ENCODE measurements at regions not wholly inside any gene's neighbourhood (a gene's known extent, or its start where the extent isn't known, plus 50 kb on each side); places are given as distances from the start of the nearest gene placed in this dataset.

DNA sequence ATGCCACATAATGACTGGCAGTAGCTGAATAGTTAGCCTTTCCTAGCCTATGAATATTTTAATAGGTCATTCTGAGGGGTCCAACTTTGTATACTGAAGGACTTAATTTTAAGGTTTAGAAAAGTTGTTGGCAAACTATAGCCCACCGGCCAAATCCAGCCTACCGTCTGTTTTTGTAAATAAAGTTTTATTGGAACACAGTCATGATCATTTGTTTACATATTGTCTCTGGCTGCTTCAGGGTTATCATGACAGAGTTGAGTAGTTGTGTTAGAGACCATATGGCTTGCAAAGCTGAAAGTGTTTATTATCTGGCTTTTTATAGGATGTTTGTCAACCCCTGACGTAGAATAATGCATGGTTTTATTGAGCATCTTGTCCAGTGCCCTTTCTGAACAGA lies 73.4 kb downstream of the NTMT2 start:
- TF ChIP-seq, protein P1, sequence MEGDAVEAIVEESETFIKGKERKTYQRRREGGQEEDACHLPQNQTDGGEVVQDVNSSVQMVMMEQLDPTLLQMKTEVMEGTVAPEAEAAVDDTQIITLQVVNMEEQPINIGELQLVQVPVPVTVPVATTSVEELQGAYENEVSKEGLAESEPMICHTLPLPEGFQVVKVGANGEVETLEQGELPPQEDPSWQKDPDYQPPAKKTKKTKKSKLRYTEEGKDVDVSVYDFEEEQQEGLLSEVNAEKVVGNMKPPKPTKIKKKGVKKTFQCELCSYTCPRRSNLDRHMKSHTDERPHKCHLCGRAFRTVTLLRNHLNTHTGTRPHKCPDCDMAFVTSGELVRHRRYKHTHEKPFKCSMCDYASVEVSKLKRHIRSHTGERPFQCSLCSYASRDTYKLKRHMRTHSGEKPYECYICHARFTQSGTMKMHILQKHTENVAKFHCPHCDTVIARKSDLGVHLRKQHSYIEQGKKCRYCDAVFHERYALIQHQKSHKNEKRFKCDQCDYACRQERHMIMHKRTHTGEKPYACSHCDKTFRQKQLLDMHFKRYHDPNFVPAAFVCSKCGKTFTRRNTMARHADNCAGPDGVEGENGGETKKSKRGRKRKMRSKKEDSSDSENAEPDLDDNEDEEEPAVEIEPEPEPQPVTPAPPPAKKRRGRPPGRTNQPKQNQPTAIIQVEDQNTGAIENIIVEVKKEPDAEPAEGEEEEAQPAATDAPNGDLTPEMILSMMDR (IDR thresholded peaks at IDR 0.05; ENCODE audit: low read depth, low read length): no peak
- in situ Hi-C loops (cut with HindIII; ENCODE audit: low sequenced_read_pairs): no loop called here

DNA sequence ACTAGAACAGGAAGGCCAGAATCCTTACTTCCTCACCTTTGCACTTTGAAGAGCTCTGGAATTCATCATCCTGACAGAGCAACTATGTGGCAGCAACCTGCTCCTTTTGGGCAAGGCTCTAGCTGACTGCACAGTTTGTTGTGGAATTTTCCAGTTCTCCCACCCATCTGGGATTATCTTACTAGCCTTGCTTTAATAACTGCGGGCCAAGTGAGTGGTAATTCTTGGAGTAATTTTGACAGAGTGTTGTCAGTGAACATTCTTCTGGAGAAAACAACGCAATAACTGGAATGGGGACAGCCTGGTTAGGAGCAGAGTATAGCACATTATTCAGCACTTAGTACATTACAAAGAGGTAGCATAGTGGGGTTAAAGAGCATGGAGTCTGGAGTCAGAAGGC lies 75.3 kb downstream of the NTMT2 start:
- DNase-seq (ENCODE audit: low read depth, low spot score): no peak
- no peak overlapping the region for H3K4me3 ChIP-seq (ENCODE audit: low read depth, low read length)
- in situ Hi-C loops (cut with HindIII; ENCODE audit: low sequenced_read_pairs): no loop called here
- TF ChIP-seq, protein P1 (IDR thresholded peaks at IDR 0.05; ENCODE audit: low read depth, low read length): no peak

More for the DNA sequence above, 73.4 kb downstream of the NTMT2 start:
- no peak for DNase-seq (ENCODE audit: low read depth, low spot score)
- no peak overlapping the region for H3K4me3 ChIP-seq (ENCODE audit: low read depth, low read length)

DNA sequence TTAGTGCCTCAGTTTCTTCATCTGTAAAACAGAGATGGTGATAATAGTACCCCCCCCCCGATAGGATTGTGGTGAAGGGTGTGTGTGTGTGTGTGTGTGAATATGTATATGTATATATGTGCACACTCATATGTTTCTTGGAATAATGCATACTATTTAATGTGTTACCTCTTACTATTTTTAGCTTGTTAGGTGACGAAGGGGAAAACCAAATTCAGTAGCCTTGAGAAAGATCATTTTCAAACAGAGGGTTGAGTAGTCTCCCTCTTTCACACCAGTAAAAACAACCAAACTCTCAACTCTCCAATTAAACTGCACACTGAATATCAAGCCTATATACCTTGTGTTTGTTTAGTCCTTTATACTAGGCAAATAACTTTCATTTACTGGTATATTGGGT lies 75.7 kb downstream of the NTMT2 start:
- H3K4me3 ChIP-seq (ENCODE audit: low read depth, low read length): no peak overlapping the region
- no peak for DNase-seq (ENCODE audit: low read depth, low spot score)
- TF ChIP-seq, protein P1 (IDR thresholded peaks at IDR 0.05; ENCODE audit: low read depth, low read length): no peak
- in situ Hi-C loops (cut with HindIII; ENCODE audit: low sequenced_read_pairs): no loop called here

DNA sequence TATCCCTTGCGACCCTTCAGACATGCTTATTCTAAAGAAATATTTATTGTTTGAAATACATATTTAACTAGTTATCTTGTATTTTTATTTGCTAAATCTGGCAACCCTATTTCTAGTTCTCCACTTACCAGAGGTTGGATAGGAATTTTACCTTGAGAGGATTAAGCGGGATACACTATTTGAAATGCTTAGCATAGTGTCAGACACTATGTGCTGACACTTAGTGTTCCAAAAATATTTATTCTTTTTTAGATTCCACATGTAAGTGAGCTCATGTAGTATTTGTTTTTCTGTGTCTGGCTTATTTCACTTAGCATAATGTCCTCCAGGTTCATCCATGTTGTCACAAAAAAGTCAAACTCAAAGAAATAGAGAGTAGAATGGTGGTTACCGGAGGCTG lies 78.7 kb downstream of the NTMT2 start:
- no peak overlapping the region for H3K4me3 ChIP-seq (ENCODE audit: low read depth, low read length)
- TF ChIP-seq, protein P1 (IDR thresholded peaks at IDR 0.05; ENCODE audit: low read depth, low read length): no peak
- in situ Hi-C loops (cut with HindIII; ENCODE audit: low sequenced_read_pairs): no loop called here
- no peak for DNase-seq (ENCODE audit: low read depth, low spot score)

DNA sequence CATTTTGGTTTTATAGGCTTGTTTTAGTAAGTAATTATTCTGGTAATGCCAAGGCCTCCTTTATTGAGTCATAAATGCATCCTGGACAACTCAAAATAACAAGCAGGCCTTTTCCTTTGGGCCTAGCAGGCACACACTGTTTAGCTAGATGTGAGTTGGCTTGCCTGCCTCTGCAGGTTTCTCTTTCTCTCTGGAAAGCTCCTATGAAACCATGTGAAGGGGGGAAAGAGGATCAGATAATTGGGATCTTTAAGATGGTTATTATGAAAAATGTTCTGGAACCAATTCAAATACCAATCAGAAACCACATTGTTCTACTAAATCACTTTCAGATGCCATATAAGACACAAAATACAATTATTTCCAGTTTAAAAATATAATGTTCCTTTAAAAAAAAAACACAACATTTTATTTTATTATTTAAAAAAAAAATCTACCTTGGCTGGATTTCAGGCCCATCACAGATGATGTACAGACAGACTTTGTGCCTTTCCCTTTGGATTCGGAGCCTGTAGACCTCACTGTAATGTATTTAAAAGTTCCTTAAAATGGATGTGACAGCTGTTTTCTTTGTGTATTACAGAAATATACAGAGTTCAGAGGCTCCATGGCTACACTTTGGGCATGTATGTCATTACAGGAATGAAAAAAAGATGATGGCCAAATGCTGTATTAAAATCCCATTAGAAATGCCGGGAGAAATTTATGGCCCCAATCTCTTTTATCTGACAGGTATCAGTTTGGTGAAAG lies 80.2 kb downstream of the NTMT2 start:
- TF ChIP-seq, protein P1 (IDR thresholded peaks at IDR 0.05; ENCODE audit: low read depth, low read length): no peak
- no peak overlapping the region for H3K4me3 ChIP-seq (ENCODE audit: low read depth, low read length)
- in situ Hi-C loops (cut with HindIII; ENCODE audit: low sequenced_read_pairs): no loop called here
- no peak for DNase-seq (ENCODE audit: low read depth, low spot score)

DNA sequence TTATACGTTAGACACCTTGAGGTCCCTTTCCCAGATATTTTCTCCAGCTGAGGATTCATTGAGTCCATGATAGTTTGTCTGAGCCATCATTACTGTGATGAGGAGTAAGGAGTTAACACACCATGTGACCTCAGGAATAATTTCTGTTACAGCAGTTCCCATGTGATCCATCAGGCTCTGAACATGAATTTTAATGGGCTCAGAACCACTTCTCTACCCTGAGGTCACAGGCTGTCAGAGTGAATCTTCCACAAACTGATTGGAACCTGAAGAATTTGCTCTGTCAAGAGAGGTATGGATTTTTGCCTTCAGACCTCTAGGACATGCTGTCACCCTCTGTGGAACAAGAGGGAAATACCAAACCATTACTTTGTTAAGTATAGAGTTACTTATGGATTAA lies 81.0 kb downstream of the NTMT2 start:
- no peak overlapping the region for H3K4me3 ChIP-seq (ENCODE audit: low read depth, low read length)
- no peak for DNase-seq (ENCODE audit: low read depth, low spot score)
- TF ChIP-seq, protein P1 (IDR thresholded peaks at IDR 0.05; ENCODE audit: low read depth, low read length): no peak
- in situ Hi-C loops (cut with HindIII; ENCODE audit: low sequenced_read_pairs): no loop called here
